Mesothelial cell of epicardium (in vitro differentiated cells): ENCODE measurements at regions not wholly inside any gene's neighbourhood (a gene's known extent, or its start where the extent isn't known, plus 50 kb on each side); places are given as distances from the start of the nearest gene placed in this dataset.
A peak's percentile ranks its signal among the peaks of the same experiment; 100 is the strongest.

Experiments
- DNase-seq, 2 experiments: peaks; one replicate each; pipeline ENCODE4 v3.0.0; 2021; ENCODE audit warnings: low spot score in 2 of 2; ENCODE audit not compliant: unreplicated experiment in 2 of 2
- H3K27ac Mint-ChIP-seq: 2 replicates; pipeline ENCODE4 v1.8.0; 2021; ENCODE audit warnings: mixed read lengths
- H3K27me3 Mint-ChIP-seq: 2 replicates; pipeline ENCODE4 v1.8.0; 2021; ENCODE audit warnings: low read depth, mixed read lengths
- H3K36me3 Mint-ChIP-seq: 2 replicates; pipeline ENCODE4 v1.8.0; 2021; ENCODE audit warnings: mixed read lengths
- H3K4me1 Mint-ChIP-seq: 2 replicates; pipeline ENCODE4 v1.8.0; 2021; ENCODE audit warnings: mixed read lengths
- H3K4me3 Mint-ChIP-seq: 2 replicates; pipeline ENCODE4 v1.8.0; 2021; ENCODE audit warnings: mild to moderate bottlenecking, moderate library complexity, mixed read lengths
- H3K9me3 Mint-ChIP-seq: 2 replicates; pipeline ENCODE4 v1.8.0; 2021; ENCODE audit warnings: mixed read lengths
- CTCF ChIP-seq: fragments of 200-600 bp; sonication (generic); IDR thresholded peaks from one replicate; pipeline ENCODE4 v1.5.0; 2021; ENCODE audit warnings: antibody characterized with exemption; ENCODE audit not compliant: unreplicated experiment

- no peak overlapping the region for H3K27ac Mint-ChIP-seq
- H3K27me3 Mint-ChIP-seq: no peaks in the 10 kb centered on the region
- no peaks in the 10 kb centered on the region for H3K4me1 Mint-ChIP-seq
- no peak overlapping the region for H3K4me3 Mint-ChIP-seq
- peaks cover 39% of the 10 kb centered on the region for H3K9me3 Mint-ChIP-seq
- TF ChIP-seq CTCF: peak; percentile 67
- DNase-seq: no peak
- no peaks in the 10 kb centered on the region for H3K36me3 Mint-ChIP-seq
These were observed 79.3 kb upstream of the DYNLT3 start for GRCh38 chrX:37926700-37927099.

DNA sequence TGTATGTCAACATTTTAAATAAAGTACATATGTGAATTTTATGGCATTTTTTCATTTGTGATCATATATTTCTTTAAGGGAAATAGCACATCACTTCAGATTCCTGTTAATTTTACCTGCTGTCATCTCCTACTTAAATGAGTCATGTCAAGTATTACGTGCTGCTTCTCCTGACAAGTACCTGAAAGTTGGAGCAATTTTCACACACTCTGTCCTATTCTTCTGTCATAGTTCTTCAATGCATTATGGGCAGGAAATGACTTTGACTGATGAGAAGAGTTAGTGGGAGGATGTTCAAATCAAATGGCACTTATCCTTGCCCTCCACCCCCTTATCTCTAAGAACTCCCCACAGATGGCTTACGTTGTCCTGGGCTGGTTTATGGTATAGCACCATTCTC is 64.2 kb upstream of the SYTL5 start:
- no peaks in the 10 kb centered on the region for H3K4me1 Mint-ChIP-seq

GRCh38 chrX:37943554-37944344 is 62.6 kb upstream of the SYTL5 start:
- Mint-ChIP-seq H3K4me3 (no peak overlapping the region), H3K4me1 (no peaks in the 10 kb centered on the region), H3K27ac (no peak overlapping the region), H3K36me3 (no peaks in the 10 kb centered on the region), H3K27me3 (no peaks in the 10 kb centered on the region), H3K9me3 (peaks cover 41% of the 10 kb centered on the region)
- no peak for DNase-seq
- no peak for TF ChIP-seq CTCF

More for the DNA sequence above, 64.2 kb upstream of the SYTL5 start:
- H3K9me3 Mint-ChIP-seq: peaks cover 40% of the 10 kb centered on the region
- no peak overlapping the region for H3K4me3 Mint-ChIP-seq
- no peak for TF ChIP-seq CTCF
- no peak overlapping the region for H3K27ac Mint-ChIP-seq
- H3K36me3 Mint-ChIP-seq: no peaks in the 10 kb centered on the region
- DNase-seq: no peak
- no peaks in the 10 kb centered on the region for H3K27me3 Mint-ChIP-seq

DNA sequence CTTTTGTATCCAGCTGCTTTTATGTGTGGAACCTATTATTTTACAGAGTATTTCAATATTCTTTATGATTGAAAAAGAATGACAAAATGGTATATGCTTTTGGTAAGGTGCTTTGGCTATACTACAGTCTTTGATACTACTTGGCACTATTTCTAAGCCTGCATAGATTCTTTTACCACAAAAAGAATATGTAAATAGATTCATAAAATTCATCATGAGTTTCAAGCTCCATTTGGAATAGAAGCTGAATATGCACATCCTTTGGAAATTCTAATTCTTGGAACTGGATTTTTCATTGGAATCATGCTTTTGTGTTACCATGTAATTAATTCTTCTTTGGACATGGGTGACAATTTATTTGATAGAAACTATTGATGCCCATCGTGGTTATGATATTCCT is 60.2 kb upstream of the SYTL5 start:
- Mint-ChIP-seq H3K4me1 (no peaks in the 10 kb centered on the region), H3K27me3 (no peaks in the 10 kb centered on the region), H3K27ac (no peak overlapping the region), H3K9me3 (peaks cover 38% of the 10 kb centered on the region), H3K36me3 (no peaks in the 10 kb centered on the region), H3K4me3 (no peak overlapping the region)
- DNase-seq: no peak
- TF ChIP-seq CTCF: no peak

DNA sequence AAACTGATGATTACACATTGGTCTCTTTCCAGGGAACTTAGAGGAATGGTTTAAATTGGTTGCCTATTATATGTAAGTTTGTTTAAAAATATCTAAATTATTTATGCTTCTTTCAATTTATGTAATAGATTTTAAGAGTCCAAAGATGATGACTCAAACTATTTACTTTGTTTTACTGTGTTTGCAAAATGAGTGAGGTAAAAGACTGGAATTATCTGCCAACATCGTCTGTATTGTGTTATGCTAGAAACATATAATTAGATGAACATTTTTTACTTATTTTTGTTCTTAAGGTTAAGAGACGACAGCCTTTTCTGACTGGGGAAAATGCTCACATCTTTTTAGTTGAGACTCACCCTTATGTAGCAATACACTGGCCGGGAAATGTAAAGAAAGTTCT is 51.1 kb upstream of the SYTL5 start:
- TF ChIP-seq CTCF: no peak
- Mint-ChIP-seq H3K36me3 (no peaks in the 10 kb centered on the region), H3K9me3 (peaks cover 17% of the 10 kb centered on the region), H3K4me1 (peaks cover 9% of the 10 kb centered on the region), H3K27ac (no peak overlapping the region), H3K27me3 (no peaks in the 10 kb centered on the region), H3K4me3 (no peak overlapping the region)
- DNase-seq: no peak

DNA sequence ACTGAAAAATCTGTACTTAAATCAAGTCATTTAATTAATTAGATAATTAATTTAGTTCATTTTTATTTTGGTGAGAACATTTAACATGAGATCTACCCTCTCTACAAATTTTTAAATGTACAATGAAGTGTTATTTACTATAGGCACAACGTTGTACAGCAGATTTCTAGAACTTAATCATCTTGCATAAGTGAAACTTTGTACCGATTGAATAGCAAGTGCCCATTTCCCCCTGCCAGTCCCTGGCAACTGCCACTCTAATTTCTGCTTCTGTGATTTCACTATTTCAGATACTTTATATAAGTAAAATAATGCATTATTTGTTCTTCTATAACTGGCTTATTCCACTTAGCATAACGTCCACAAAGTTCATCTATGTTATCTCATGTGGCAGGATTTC is 50.1 kb upstream of the SYTL5 start:
- Mint-ChIP-seq H3K4me1 (peaks cover 9% of the 10 kb centered on the region), H3K27me3 (no peaks in the 10 kb centered on the region), H3K9me3 (peaks cover 18% of the 10 kb centered on the region), H3K27ac (no peak overlapping the region), H3K36me3 (no peaks in the 10 kb centered on the region), H3K4me3 (no peak overlapping the region)
- no peak for DNase-seq
- TF ChIP-seq CTCF: no peak
